Mucosa of rectum (tissue), 2 donors: ENCODE measurements at regions not wholly inside any gene's neighbourhood (a gene's known extent, or its start where the extent isn't known, plus 50 kb on each side); places are given as distances from the start of the nearest gene placed in this dataset.
"Not testable (repeated sequence)": the region's sequence is repeated elsewhere in the genome, so short reads cannot be mapped to it uniquely, and the experiment has no call there.

Experiments
- H3K27ac ChIP-seq, 2 donors: one replicate each; pipeline ENCODE4 v1.7.0; 2013; ENCODE audit warnings: inconsistent platforms in 2 of 2, low read depth in 2 of 2, low read length in 2 of 2
- H3K27me3 ChIP-seq, 2 donors: one replicate each; pipeline ENCODE4 v1.7.0; 2013; ENCODE audit warnings: low read length in 2 of 2; ENCODE audit not compliant: control insufficient read depth in 2 of 2, insufficient read depth in 2 of 2
- H3K36me3 ChIP-seq, 2 donors: one replicate each; pipeline ENCODE4 v1.7.0; 2013; ENCODE audit warnings: low read length in 2 of 2; ENCODE audit not compliant: control insufficient read depth in 2 of 2, insufficient read depth in 2 of 2
- H3K4me1 ChIP-seq, 2 donors: one replicate each; pipeline ENCODE4 v1.7.0; 2013; ENCODE audit warnings: low read length in 2 of 2, mild to moderate bottlenecking in 1 of 2; ENCODE audit not compliant: control insufficient read depth in 2 of 2, insufficient read depth in 2 of 2
- H3K4me3 ChIP-seq, 2 donors: one replicate each; pipeline ENCODE4 v1.7.0; 2013; ENCODE audit warnings: low read length in 2 of 2
- H3K9ac ChIP-seq, 2 donors: one replicate each; pipeline ENCODE4 v1.7.0; 2013; ENCODE audit warnings: low read length in 2 of 2, low read depth in 1 of 2, mild to moderate bottlenecking in 1 of 2
- H3K9me3 ChIP-seq, 2 donors: one replicate each; pipeline ENCODE4 v1.7.0; 2013; ENCODE audit warnings: low read length in 2 of 2; ENCODE audit not compliant: control insufficient read depth in 2 of 2
- donor health status: healthy.
- donor health status: Normal muscosa, but diverticular disease.

GRCh38 chr1:58248072-58248471, 298.5 kb downstream of the OMA1 start:
- Histone ChIP-seq H3K27ac (no peak overlapping the region), H3K4me3 (no peak overlapping the region), H3K4me1 (no peaks in the 10 kb centered on the region), H3K36me3 (no peaks in the 10 kb centered on the region), H3K9me3 (no peaks in the 10 kb centered on the region), H3K27me3 (peaks cover 8 to 15% of the 10 kb centered on the region in 2 donors), H3K9ac (no peak overlapping the region)

GRCh38 chr1:58246549-58246948, 300.0 kb downstream of the OMA1 start:
- H3K9ac ChIP-seq = no peak overlapping the region
- H3K27me3 ChIP-seq = peaks cover 8 to 15% of the 10 kb centered on the region in 2 donors
- no peaks in the 10 kb centered on the region for H3K4me1 ChIP-seq
- H3K9me3 ChIP-seq = no peaks in the 10 kb centered on the region
- no peak overlapping the region for H3K27ac ChIP-seq
- H3K36me3 ChIP-seq = no peaks in the 10 kb centered on the region
- no peak overlapping the region for H3K4me3 ChIP-seq

DNA sequence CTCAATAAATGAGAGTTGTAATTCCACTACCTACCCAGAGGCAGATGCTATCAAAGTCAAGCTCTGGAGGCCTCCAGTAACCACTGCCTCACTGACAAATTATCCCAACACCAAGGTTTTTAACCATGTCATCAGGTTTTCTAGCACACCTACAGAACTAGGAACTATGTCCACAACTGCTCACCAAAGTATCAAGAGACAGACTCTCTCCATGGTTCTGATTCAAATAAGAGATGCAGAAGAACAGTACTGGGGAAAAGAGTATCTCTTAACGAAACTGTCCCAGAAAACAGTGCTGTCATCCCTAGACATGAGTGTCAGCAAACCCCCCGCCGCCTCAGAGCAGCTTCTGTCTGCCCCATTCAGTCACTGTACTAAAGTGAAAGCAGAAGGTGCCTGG, 301.7 kb downstream of the OMA1 start:
- Histone ChIP-seq H3K9me3 (no peaks in the 10 kb centered on the region), H3K36me3 (no peaks in the 10 kb centered on the region), H3K4me3 (no peak overlapping the region), H3K27me3 (peaks cover 2 to 10% of the 10 kb centered on the region in 2 donors), H3K9ac (no peak overlapping the region), H3K4me1 (no peaks in the 10 kb centered on the region), H3K27ac (no peak overlapping the region)

- Histone ChIP-seq H3K9me3 (no peaks in the 10 kb centered on the region), H3K27ac (no peak overlapping the region), H3K36me3 (no peaks in the 10 kb centered on the region), H3K27me3 (peaks cover 0 to 3% of the 10 kb centered on the region in 2 donors), H3K9ac (no peak overlapping the region), H3K4me3 (no peak overlapping the region), H3K4me1 (no peaks in the 10 kb centered on the region)
Measured at GRCh38 chr1:58238846-58239245, 307.7 kb downstream of the OMA1 start.

- Histone ChIP-seq H3K9me3 (no peaks in the 10 kb centered on the region), H3K36me3 (no peaks in the 10 kb centered on the region), H3K4me1 (no peaks in the 10 kb centered on the region), H3K4me3 (no peak overlapping the region), H3K9ac (no peak overlapping the region), H3K27me3 (no peaks in the 10 kb centered on the region), H3K27ac (no peak overlapping the region)
Measured at GRCh38 chr1:58233729-58234128, 312.8 kb downstream of the OMA1 start.

GRCh38 chr1:58231204-58231603, 315.3 kb downstream of the OMA1 start:
- Histone ChIP-seq H3K27ac (no peak overlapping the region), H3K4me3 (no peak overlapping the region), H3K9me3 (no peaks in the 10 kb centered on the region), H3K9ac (no peak overlapping the region), H3K36me3 (no peaks in the 10 kb centered on the region), H3K4me1 (no peaks in the 10 kb centered on the region), H3K27me3 (no peaks in the 10 kb centered on the region)

DNA sequence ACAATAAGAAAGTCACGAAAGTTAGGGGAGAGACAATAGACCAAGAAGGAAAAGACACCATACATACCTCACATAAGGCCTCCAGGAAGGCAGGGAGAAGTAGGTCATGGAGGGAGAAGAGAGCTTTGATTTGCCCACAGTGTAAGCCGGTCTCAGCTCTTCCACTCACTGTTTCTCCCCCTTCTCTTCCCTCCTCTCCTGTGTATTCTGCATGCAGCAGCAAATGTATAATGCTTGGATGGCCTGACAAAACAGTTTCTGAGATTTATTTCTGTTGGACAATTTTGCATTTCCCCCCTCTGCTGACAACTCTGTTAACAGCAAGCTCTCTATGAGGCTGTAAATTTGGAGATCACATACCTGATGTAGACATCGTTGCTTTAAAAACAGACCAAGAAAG, 318.9 kb downstream of the OMA1 start:
- Histone ChIP-seq H3K4me3 (no peak overlapping the region), H3K9ac (no peak overlapping the region), H3K27me3 (no peaks in the 10 kb centered on the region), H3K9me3 (no peaks in the 10 kb centered on the region), H3K4me1 (no peaks in the 10 kb centered on the region), H3K27ac (no peak overlapping the region), H3K36me3 (no peaks in the 10 kb centered on the region)

DNA sequence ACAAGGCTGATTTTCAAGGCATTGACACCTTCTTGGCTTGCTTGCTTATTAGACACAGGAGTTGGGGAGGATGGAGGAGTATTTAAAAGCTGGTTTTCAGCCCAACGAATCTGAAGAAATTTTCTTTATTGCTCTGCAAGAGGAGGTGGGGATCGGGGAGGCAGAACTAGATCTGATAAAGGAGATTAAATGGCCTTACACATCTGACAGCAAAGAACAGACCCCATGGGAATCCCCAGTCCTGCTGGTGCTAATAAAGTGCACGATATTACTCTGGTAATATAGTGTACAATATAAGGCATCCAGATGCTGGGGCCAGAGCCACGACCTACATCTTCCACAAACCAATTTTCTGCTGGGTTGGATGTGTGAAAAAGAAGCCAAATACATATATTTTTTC, 323.0 kb downstream of the OMA1 start:
- H3K9me3 ChIP-seq = no peaks in the 10 kb centered on the region
- no peak overlapping the region for H3K9ac ChIP-seq
- H3K4me3 ChIP-seq = no peak overlapping the region
- no peaks in the 10 kb centered on the region for H3K27me3 ChIP-seq
- no peaks in the 10 kb centered on the region for H3K36me3 ChIP-seq
- H3K4me1 ChIP-seq = no peaks in the 10 kb centered on the region
- no peak overlapping the region for H3K27ac ChIP-seq

DNA sequence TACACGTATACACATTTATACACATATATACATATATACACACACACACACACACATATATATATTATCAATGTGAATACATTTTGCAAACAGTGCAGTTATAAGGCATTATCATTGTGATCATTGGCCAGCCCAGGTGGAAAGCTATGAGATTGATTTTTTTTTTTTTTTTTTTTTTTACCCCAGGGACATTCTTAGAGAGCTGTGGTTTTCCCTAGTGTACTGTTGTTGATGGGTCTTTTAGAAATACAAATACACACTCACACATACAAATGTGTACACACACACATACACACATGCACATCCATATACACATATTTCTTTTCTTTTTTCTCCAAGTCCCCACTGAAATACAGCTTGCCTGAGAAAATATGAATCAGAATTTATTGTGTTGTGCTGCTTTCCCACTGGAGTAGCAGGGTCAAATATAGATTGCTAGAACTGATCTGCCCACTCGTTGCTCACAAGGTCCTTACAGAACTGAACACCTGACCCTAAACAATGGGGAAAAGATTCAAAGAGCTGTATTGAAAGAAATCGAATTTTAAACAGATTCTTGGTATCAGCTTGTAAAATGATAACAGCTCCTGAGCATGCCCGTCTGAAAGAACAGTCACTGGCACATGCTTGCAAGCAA, 325.6 kb downstream of the OMA1 start:
- no peaks in the 10 kb centered on the region for H3K27me3 ChIP-seq
- no peaks in the 10 kb centered on the region for H3K9me3 ChIP-seq
- H3K9ac ChIP-seq = no peak overlapping the region
- no peaks in the 10 kb centered on the region for H3K4me1 ChIP-seq
- H3K4me3 ChIP-seq = no peak overlapping the region
- no peak overlapping the region for H3K27ac ChIP-seq
- H3K36me3 ChIP-seq = no peaks in the 10 kb centered on the region

DNA sequence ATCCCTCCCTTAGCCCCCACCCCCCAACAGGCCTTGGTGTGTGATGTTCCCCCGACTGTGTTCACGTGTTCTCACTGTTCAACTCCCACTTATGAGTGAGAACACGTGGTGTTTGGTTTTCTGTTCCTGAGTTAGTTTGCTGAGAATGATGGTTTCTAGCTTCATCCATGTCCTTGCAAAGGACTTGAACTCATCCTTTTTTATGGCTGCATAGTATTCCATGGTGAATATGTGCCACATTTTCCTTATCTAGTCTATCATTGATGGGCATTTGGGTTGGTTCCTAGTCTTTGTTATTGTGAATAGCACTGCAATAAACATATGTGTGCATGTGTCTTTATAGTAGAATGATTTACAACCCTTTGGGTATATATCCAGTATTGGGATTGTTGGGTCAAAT, 330.4 kb downstream of the OMA1 start:
- not testable (repeated sequence) for H3K27me3 ChIP-seq, H3K4me3 ChIP-seq, H3K36me3 ChIP-seq, H3K9me3 ChIP-seq, H3K27ac ChIP-seq, H3K4me1 ChIP-seq, H3K9ac ChIP-seq

DNA sequence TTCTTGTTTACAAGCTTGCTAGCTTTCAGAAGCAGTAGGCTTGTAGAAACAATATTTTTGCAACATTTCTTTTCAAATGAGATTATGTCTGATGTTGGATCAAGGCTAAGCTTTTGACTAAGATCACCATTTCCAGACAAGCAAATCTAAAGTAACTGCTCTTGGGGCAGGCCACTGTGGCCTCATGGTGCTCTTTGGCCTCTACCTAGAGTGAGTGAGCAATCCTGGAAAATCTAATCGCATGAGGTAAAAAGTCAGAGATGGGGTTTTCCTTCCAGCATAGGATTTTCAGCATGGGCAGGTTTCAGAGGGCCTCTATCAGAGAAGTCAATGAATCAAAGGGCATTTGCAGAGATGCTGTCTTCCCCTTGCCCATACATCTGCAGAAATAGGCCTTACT, 331.9 kb downstream of the OMA1 start:
- H3K27ac ChIP-seq = no peak overlapping the region
- H3K27me3 ChIP-seq = no peaks in the 10 kb centered on the region
- no peaks in the 10 kb centered on the region for H3K36me3 ChIP-seq
- no peaks in the 10 kb centered on the region for H3K4me1 ChIP-seq
- H3K4me3 ChIP-seq = no peak overlapping the region
- no peak overlapping the region for H3K9ac ChIP-seq
- no peaks in the 10 kb centered on the region for H3K9me3 ChIP-seq
